Fibroblast of skin of right quadriceps (primary cell): ENCODE measurements at regions not wholly inside any gene's neighbourhood (a gene's known extent, or its start where the extent isn't known, plus 50 kb on each side); places are given as distances from the start of the nearest gene placed in this dataset.
"Not testable (repeated sequence)": the region's sequence is repeated elsewhere in the genome, so short reads cannot be mapped to it uniquely, and the experiment has no call there.

Experiments used
- DNase-seq: peaks from one replicate; pipeline ENCODE4 v3.0.0-alpha.2; 2013

DNA sequence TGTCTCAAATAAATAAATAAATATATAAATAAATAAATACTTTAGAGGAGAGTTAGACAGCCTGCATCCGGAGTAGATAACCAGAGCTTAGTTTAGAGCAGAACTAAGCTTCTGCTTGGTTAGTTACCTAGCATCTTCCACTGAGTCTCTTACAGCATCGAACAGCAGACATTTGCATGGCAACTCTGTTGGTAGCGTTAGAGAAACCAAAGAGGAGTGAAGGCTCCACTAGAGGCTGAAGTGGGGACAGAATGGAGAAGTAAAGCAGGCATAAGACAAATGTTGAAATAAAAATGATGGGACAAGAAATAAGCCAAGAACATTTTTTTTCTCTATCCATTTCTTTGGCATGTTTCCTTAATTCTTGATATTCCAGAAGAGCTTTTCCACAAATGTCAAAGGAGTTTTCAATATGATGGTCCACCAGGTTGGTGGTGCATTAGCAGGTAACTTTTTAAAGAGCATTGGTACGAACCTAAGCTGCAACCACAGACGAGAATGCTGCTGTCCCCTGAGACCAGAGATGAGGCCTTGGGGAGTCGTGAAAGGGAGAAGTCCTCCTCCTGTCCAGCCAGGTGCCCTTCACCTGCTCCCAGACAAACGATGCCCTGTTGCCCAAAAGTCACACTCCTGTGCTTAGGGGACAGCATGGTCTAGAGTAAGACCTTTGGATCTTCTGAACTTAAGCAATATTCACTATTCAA lies 438.3 kb downstream of the DIRAS2 start:
- no peak for DNase-seq

DNA sequence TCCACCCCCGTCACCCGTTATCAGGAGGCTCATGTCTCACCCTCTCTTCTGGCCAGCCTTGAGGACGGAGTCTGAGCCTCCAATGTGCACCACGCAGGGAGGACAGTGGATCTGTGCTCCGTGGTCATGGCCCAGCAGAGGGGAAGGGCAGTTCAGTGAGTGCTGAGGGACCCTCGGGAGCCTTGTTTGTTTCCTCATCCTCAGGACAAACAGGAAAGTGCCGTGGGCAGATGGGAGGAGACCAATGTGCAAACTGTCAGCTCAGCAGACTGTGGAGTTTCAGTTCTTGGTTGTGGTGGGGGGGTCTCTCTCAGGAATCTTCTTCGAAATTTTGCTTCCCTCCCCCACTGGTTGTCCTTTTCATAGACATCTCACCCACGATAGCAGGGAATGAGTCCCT lies 429.6 kb downstream of the DIRAS2 start:
- DNase-seq = not testable (repeated sequence)

DNA sequence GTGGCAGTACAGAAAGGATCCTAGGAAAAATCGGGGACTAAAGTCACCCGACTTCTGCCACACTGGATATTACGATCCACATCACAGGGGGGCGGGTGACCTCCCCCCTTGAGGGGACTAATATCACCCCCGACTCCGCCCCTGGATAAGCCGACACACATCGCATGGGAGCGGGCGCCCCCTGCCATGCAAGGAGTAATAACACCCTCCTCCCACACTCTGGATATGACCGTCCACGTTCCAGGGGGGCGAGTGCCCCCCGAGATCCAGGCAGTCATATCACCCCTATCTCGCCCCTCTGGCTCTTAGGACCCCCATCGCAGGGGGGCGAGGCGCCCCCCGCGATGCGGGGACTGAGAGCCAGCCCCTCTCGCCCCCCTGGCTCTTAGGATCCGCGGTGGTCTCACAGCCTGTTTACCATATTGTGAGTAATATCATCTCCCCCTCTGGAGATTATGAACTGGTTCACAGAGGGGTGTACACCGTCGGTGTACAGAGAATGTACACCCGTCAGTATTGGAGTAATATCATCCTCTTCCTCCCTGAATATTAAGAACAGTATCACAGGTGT lies 423.0 kb downstream of the DIRAS2 start:
- no peak for DNase-seq

DNA sequence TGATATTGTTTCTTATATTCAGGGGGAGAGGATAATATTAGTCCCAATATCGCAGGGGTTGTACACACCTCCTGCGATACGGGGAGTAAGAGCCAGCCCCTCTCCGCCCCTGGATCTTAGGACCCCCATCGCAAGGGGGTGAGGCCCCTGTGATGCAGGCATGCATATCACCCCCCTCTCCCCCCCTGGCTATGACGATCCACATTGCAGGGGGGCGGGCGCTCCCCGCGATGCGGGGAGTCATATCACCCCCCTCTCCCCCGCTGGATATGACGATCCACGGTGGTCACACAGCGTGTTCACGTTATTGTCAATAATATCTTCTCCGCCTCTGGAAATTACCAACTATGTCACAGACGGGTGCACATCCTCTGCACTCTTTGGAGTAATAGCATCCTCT lies 420.7 kb downstream of the DIRAS2 start:
- not testable (repeated sequence) for DNase-seq

DNA sequence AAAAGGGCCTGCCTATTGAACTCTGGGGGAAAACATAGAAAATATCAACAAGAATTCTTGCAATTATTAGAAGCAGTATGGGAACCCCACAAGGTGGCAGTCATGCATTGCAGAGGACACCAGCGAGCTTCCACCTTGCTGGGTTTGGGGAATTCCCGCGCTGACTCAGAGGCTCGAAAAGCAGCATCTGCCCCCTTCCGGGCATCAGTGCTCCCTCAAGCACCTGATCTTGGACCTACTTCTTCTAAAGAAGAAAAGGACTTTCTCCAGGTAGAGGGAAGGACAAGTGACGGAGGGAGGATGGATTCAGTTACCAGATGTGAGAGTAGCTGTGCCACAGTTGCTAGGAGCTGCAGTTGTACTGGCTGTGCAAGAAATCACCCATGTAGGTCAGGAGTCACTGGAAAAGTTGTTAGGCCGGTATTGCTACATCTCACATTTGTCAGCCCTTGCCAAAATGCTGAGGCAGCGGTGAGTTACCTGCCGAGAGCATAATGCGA lies 415.7 kb downstream of the DIRAS2 start:
- peak; percentile 39 for DNase-seq

DNA sequence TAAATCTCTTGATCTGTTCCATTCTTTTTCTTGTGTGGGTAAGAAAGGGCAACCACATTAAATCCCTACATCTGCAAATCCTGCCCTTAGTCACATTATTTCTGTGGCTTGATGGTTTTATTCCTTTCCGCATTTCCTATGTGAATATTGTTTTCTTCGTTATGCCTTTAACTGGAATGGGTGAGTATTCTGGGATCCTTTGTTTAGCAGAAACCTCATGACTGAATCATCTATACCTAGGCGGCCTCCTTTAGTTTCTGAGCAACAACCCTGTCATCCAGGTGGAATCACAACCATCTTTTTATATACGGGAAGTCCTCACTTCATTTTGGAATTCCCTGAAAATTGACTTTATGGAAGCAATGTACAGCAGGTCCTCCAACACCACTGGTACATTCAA lies 409.5 kb downstream of the DIRAS2 start:
- not testable (repeated sequence) for DNase-seq

DNA sequence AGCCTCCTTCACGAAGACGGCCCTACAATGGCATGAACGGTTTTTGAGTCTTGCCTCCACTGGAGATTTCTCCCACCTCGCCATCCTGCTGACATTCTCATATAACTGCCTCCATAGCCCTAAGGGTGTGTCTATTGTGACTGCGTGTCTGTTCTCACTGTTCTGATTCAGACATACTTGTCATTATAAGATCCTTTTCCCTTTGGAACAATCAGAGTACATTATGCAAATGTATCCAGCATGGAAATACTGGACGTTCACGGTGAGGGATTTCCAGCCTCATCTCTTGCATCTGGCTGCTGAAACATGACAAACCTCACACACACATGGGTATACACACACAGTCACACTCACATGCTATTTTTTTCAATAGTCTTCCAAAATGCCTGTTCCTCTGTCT lies 402.1 kb downstream of the DIRAS2 start:
- no peak for DNase-seq

DNA sequence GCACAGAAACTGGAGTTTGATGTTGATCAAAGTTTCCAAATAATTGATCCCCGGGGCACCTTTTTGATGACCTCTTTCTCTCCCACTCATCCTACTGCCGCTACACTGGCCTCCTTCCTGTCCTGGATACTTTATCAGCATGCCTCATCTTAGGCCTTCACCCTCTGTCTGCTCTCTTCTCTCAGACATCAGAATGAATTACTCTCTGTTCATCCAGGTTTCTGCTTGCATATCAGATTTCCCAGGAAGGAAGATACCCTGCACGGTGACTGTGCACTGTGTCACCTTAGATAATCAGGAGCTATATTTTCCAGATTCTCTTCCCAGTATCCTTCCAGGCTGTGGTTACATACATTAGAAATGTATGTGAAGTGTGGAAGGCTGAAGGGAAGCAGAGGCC lies 397.0 kb downstream of the DIRAS2 start:
- no peak for DNase-seq

DNA sequence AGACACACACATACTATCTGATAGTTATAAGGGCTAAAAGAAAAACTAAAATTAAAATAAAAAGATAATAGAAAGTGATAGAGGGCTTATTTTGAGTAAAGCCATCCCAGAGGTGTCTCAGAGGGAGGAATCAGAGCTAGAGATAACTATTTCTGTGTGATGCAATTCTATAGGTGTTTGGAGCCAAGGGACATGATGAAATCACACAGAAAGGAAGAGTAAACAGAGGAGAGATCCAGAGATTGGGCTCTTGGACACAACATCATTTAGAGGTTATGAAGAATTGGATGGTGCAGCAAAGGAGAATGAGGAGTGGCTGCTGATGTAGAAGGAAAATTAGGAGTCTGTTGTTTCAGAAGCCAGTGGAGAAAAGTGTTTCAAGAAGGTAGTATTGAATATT lies 393.5 kb downstream of the DIRAS2 start:
- no peak for DNase-seq

DNA sequence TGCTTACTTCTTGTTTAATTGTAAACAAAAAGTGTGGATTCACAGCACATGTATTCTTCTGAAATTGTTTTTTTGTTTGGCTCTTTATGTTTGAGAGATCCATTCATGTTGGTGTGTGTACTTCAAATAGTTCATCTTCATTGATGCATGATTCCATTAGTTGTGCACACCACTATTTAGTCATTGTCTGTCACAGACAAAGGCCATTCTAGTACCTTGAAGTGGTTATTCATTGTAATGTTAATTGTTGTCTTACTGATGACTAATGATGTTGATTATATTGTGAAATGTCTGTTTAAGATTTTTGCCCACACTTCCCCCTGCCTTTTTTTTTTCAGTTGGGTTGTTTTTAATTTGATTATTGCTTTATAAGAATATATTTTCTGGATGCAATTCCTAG lies 391.3 kb downstream of the DIRAS2 start:
- no peak for DNase-seq

DNA sequence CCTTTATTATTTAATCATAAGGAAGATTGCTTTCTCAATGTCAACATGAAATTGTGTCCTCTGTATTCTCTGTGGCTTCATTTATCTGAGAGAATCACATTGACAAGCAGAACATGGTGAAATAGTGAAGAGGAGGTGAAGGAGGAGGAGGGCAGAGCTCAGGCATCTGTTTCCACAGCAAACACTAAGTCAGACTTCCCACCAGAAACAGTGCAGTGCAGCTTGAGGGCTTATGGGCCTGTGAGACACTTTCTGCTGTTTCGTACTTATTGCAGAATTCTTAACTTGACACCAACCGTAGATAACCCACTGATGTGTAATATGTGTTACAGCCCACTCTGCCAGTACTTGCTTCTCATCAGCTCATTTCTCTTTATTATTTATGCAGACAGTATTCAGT lies 386.3 kb downstream of the DIRAS2 start:
- DNase-seq = no peak

DNA sequence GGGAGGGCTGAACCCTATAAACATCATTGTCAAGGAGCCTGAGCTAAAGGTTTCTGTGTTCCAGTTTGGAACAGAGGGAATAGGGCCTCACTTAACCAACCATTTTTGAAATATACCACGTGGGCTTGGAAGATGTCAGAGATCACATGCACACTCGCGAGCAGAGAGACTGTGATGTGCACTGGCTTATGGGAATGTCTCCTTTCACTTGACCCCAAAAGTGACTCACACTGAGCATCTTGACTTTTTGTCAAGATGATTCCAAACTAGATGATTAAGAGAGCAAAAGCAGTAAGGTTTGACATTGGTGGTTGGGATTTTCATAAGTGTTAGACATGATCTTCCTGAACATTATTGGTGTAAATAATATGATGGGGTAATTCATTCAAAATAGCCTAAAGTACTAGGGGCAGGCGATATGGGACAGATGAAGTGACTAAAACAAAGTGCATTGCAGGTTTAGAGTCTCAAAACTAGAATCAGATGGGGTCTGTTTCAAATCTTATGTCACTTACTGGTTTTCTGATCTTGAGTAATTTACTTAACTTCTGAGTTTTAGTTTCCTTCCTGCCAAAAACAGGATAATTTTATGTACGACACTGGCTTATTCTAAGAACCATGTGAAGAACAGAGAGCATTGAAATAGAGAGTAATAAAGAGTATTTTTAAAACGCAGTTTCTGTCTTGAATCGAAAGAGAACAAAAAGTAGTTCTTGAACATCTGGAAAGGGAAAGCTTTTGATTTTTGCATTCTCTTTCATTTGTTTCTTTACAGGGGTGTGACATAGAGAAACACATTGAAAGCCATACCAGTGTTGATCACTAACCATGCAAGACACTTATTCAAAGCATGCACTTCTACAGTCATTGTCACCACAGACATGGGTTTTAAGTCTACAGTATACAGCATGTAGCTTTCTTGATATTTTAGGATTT lies 383.0 kb downstream of the DIRAS2 start:
- no peak for DNase-seq

DNA sequence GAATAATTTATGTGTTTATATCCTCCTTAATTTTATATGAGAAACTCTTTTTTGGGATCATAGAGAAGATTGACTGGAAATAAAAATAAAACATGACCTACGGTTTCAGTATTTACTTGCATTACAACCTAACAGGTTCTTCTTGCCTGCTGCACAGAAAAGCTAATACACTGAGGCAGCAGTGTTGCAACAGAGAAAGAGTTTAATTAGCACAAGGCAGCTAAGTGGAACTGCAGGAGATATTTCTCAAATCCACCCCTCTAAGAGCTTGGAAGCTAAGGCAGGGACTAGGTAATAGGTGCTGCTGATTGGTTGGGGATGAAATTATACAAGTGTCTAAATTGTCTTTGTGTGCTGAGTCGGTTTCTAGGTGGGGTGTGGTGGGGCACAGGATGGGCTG lies 380.9 kb downstream of the DIRAS2 start:
- DNase-seq = no peak

DNA sequence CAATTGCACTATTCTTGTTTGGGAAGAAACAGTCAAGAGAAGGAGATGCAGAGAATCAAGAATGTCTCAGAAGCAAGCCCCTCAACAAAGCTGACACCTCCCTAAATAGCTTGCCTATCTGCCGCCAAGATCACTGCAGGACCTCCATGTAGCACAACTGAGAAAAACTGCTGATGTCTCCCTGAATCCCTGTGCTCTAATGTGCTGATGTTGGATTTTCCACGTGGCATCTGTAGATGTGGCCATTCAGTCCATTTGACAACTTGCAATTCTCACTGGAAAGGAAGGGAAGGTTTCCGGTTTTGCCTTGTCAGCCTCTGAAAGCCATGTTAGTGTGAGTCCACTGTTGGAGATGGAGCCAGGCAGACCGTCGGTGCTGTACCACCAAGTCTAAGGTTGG lies 374.0 kb downstream of the DIRAS2 start:
- DNase-seq = no peak

DNA sequence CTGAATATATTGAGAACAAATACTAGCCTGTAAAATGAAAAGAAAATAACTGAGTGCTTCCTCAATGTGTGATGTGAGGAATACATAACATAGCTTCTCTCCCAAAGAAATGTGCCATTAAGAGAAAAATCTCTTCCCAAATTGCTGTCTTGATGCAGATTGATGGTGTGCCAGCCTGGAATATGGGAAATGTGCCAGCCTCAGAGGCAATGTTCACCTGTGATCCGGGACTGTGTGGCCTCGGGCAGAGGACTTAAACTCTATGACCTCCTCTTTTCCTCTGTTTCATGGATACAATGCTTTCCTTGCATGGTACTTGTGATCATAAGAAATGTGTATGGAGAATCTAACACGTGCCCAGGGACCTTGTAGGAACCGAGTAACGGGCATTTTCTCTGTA lies 370.9 kb downstream of the DIRAS2 start:
- no peak for DNase-seq

DNA sequence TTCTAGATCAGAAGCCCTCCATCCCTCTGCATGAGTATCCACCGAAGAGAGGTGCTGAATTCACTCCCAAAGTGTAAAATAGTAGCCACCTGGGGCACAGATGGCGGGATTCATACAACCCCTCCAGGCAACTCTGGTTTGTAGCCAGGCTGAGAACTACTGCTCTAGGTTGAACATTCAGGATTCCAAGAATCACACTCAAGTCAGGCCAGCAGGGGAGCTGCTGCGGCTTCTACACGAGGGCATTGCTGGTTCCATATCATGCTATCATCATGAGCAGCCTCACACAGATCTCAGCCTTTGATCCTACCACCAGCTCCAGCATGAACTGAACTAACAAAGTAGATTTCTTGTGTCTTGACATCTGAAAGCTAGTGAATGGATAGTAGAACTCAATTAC lies 367.9 kb downstream of the DIRAS2 start:
- DNase-seq = no peak

DNA sequence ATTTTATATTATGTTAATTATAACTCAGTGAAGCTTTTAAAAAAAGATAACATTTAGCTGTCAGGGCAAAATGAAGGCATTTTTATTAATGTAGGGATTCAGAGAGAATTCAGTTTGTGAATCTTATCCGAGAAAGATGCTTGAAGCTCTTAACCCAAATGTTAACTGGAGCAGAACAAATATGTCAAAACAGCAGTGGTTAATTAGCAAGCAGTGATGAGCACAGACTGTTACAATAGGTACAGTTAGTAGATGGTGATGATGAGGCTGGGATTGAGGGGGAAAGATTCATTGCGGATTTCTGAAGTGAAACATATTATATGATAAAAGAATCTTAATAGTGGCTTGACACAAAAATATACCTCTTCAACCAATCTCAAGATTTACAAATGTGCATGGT lies 356.7 kb downstream of the DIRAS2 start:
- DNase-seq = no peak

DNA sequence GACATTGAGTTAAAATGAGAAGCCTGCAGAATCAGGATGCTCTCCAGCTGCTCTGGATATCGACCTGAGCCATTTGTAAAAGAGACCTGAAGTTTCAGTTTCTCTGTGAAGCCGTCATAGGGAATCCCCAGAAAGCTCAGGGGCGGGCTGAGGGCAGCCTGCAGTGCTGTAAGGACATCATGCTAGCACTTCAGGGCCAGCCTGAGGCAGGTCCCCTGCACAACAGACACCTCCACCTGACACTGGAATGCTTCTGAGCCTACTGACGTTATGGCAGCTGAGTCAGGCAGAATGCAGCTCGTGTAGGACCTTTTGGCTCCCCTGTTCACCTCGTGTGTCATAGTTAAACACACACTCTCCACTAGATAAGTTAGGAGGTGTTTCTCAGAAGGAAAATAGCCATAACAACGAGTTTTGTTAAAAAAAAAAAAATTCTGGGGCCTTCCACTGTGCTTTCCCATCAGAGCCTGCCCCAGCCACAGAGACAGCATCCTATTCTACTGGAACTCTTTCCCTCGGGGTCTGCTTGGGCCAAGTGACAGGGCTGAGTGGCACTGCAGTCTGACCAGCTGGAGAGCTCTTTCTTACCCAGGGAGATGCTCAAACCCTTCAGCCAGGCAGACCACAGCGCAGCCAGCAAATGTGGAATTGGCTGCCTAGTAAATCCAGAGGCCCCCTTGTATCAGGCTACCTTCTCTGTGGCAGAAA lies 354.9 kb downstream of the DIRAS2 start:
- no peak for DNase-seq

DNA sequence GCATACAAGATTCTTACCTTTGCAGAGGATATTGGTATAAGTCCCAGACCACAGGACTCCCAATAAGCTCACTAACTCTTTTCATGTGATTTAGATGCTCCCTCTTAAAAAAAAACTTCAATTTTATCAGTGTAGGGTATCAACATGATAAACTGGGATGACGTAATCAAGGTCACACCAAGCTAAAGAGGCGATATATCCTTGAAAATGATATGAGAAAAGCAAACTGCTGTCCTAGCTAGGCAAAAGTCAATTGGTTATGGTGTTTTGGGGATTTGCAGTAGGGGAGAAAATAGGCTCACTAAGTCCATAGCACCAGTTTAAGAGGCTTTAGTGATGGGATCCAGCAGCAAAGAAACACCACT lies 354.4 kb downstream of the DIRAS2 start:
- no peak for DNase-seq

DNA sequence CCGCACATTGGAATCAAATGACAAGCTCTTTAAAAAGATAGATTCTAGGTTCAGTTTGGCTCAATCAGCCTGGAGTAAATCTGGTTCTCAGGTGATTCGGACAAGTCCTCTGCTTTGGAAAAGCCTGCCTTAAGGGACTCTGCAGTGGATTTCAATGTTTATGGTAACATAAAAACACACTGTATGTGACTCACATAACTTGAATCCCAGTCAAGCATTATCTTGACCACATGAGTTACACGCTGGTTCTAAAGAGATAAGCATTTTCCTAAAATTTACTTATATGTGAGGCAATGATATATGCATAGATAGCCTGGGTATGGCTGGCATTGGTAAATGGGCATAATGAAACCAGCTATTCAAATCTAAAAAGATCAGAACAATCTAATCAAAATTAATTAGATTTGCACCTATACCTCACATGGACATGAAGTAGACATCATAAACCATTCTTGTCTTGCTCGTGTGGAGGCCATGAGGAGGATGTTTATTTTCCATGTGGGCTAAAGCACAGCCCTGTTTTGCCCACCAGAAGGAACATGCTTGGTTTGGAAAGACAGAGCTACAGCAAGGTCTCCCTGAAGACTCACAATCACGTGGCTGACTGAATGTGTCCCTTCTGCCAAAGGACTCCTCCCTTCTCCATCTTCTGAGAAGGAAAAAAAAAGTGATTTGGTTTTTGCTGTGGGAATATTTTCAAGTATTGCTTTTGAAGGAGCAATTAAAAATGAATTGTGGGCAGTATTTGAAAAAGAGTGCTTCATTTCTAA lies 351.7 kb downstream of the DIRAS2 start:
- no peak for DNase-seq

DNA sequence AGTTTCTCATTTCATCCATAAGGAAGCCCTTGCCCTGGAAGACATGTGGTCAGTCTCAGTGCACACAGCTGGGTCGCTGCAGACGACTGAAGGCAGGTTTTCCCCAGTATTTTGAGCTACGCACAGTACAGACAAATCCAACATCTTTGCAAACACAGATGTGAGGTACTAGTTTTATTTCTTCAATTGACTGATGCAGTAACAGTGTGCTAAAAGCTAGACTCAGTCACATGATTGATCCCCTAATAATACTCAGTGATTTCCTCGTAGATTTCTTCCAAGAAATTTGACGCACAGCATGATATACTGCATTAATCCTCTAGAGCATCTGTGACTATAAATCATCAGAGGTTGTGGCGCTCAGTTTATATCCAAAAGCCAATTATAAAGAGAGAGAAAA lies 346.1 kb downstream of the DIRAS2 start:
- DNase-seq = peak; percentile 17

DNA sequence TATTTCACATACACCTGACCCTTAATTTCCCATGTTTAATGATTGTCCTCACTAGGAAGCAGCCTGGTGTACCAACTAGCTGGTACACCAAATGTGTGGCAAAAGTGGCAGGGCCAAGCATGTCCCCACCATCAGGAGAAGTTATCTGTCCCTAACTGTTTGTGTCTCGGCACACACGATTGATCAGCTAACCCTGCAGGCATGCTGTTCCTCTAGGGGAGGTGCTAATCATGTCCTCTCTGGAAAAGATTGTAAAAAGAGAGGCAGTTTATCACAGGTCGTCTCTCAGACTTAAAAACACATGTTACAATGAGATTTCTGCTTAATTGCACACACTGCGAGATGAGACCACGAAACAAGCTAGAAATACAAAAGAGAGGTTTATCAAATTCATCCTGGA lies 342.7 kb downstream of the DIRAS2 start:
- DNase-seq = no peak
